Right lobe of liver (tissue), 6 donors: ENCODE measurements at regions not wholly inside any gene's neighbourhood (a gene's known extent, or its start where the extent isn't known, plus 50 kb on each side); places are given as distances from the start of the nearest gene placed in this dataset.

ENCODE experiments used
- ATAC-seq, 4 donors: fragments of 200-7000 bp; cut with Tn5 transposase; one replicate each; pipeline ENCODE4 v1.9.1; 2020; ENCODE audit warnings: mild to moderate bottlenecking in 4 of 4, moderate library complexity in 4 of 4
- DNase-seq, 3 donors: peaks; one replicate each; pipeline ENCODE4 v3.0.0-alpha.2; 2020
- H3K27ac ChIP-seq, 3 donors: fragments of 200-600 bp; one replicate each; pipeline ENCODE4 v1.8.0; 2022
- H3K27me3 ChIP-seq, 2 donors: fragments of 200-600 bp; one replicate each; pipeline ENCODE4 v1.8.0; 2022
- H3K36me3 ChIP-seq, 4 donors: fragments of 200-600 bp; sonication (generic) in 1 of 4; one replicate each; pipeline versions ENCODE4 v1.5.1 to v1.8.0; 2017 to 2022; ENCODE audit warnings: control low read depth in 1 of 4
- H3K4me1 ChIP-seq, 4 donors: fragments of 200-600 bp; sonication (generic) in 1 of 4; one replicate each; pipeline versions ENCODE4 v1.5.1 to v1.8.0; 2017 to 2022; ENCODE audit warnings: control low read depth in 1 of 4
- H3K4me3 ChIP-seq, 3 donors: fragments of 200-600 bp; one replicate each; pipeline ENCODE4 v1.8.0; 2022
- H3K9me3 ChIP-seq, 4 donors: fragments of 200-600 bp; sonication (generic) in 1 of 4; one replicate each; pipeline versions ENCODE4 v1.5.1 to v1.8.0; 2017 to 2022; ENCODE audit warnings: control low read depth in 1 of 4
- CTCF ChIP-seq, 4 donors: fragments of 200-600 bp in 3 of 4; fragments of 450-650 bp in 1 of 4; IDR thresholded peaks; one replicate each; pipeline versions ENCODE4 v1.5.1 to v1.8.0; 2016 to 2022; ENCODE audit warnings: antibody characterized with exemption in 4 of 4, mild to moderate bottlenecking in 2 of 4
- POLR2A ChIP-seq: fragments of 450-650 bp; IDR thresholded peaks from one replicate; pipeline ENCODE4 v1.6.1; 2017; ENCODE audit warnings: antibody characterized with exemption, mild to moderate bottlenecking
- WGBS: methylation state at CpG from one replicate; pipeline ENCODE4 v1.1.6; 2018; ENCODE audit warnings: low coverage, low lambda C conversion rate; ENCODE audit not compliant: insufficient coverage; ENCODE audit errors: missing lambda C conversion rate; 5-methylcytosine and 5-hydroxymethylcytosine counted together
- intact Hi-C, 2 donors: fragments of 100-400 bp; cut with DNase I; formaldehyde crosslinking; loops; one replicate each; pipeline versions ENCODE4 v1.11.2 to v1.14.1; 2022
- donor health status: DM: no; HTN: yes; CAD: no.
- donor health status: DM: no; HTN: no; CAD: no.
- donor health status: DM: no; HTN: no; CAD: no.
- donor health status: DM: no; HTN: yes; CAD: no.
- donor health status: DM: no; HTN: yes; CAD: no.

DNA sequence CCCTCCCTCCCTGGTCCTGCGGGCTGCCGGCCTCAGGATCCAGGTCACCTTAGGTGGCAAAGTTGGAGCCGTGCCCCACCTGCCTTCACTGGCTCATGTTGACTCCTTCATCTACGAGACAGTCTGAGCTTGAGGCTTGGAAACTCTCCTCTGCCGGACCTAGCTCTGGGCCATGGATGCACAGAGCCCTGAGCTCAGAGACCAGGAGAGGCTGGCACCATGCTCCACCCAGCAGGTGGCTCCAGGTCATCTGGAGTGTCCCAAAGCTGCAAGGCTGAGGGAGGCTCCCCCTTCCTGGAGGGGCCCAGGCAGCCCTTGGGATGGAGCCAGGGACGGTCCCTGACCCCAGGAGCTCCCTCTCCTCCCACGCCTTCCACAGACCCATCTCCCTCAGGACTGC is 81.3 kb downstream of the PDGFA start:
- no peak overlapping the region for H3K4me3 ChIP-seq
- ATAC-seq: peak in 3 of 4 donors; percentile 39 to 72 (median 45)
- DNase-seq: no peak

DNA sequence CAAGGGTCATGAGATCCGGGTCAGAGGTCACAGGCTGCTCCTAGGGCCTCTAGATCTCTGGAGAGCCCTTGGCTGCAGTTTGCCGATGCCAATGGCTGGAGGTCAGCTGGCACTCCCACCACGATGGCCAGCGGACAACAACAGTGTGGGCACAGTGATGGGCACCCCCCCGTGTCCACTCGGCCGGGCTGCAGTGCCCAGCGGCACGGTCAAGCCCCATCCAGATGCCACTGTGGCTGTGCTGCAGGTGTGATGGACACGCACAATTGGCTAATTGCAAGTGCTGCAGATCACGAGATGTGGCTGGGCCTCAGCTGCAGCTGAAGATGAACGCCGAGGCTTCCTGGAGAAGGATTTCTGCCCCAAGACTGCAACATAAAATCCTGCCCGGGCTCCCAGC is 80.7 kb downstream of the PDGFA start:
- no peak for ATAC-seq
- no peaks in the 10 kb centered on the region for H3K4me1 ChIP-seq
- no peaks in the 10 kb centered on the region for H3K9me3 ChIP-seq
- no peaks in the 10 kb centered on the region for H3K36me3 ChIP-seq
- DNase-seq: no peak
- no CpG with 5 or more reads among the region's 14 CpGs for WGBS
- TF ChIP-seq CTCF (IDR thresholded peaks at IDR 0.05): no peak
- TF ChIP-seq POLR2A: no peak
- no peak overlapping the region for H3K27ac ChIP-seq
- intact Hi-C loops: no loop called here
- H3K27me3 ChIP-seq: no peaks in the 10 kb centered on the region
- H3K4me3 ChIP-seq: no peak overlapping the region

More for the DNA sequence above, 81.3 kb downstream of the PDGFA start:
- peak in 1 of 4 donors; percentile 8 for TF ChIP-seq CTCF (IDR thresholded peaks at IDR 0.05)
- no peak for TF ChIP-seq POLR2A
- WGBS: 73% methylated on average over 2 of the region's 7 CpGs
- Histone ChIP-seq H3K27me3 (no peaks in the 10 kb centered on the region), H3K36me3 (no peaks in the 10 kb centered on the region), H3K4me1 (no peaks in the 10 kb centered on the region), H3K9me3 (no peaks in the 10 kb centered on the region), H3K27ac (no peak overlapping the region)
- intact Hi-C loops: no loop called here

DNA sequence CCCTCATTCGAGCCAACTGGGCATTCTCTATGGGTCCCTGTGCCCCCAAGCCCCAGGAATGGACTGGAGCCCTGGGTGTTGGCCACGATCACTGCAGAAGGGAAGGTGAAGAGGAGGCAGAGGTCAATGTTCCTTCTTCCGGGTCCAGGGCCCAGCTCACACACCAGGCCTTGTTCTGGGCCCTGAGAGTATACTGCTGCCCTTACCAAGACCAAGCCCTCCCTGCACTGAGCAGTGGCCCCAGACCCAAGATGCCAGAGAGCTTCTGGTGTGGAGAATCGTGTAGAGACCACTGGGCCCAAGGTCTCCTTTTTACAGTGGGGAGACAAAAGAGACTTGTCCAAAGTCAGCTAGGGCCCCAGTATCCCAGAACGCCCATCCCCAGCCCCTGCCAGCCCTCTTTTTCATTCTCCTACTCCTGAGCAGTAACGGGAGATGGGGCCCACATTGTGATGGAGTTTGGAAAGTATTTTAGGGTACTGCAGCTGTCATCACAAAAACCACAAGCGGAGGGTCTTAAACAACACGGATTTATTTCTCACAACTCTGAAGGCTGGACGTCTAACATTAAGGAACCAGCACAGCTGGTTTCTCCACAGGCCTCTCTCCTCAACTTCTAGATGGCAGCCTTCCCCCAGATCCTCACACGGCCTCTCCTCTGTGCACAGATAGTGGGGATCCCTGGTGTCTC is 79.4 kb downstream of the PDGFA start:
- Histone ChIP-seq H3K4me1 (no peaks in the 10 kb centered on the region), H3K4me3 (no peak overlapping the region), H3K36me3 (no peaks in the 10 kb centered on the region), H3K27ac (no peak overlapping the region), H3K9me3 (no peaks in the 10 kb centered on the region), H3K27me3 (no peaks in the 10 kb centered on the region)
- ATAC-seq (no peak), DNase-seq (no peak)
- WGBS: 82% methylated on average over 6 of the region's 10 CpGs
- TF ChIP-seq CTCF (IDR thresholded peaks at IDR 0.05) (no peak), POLR2A (no peak)
- intact Hi-C loops: no loop called here

DNA sequence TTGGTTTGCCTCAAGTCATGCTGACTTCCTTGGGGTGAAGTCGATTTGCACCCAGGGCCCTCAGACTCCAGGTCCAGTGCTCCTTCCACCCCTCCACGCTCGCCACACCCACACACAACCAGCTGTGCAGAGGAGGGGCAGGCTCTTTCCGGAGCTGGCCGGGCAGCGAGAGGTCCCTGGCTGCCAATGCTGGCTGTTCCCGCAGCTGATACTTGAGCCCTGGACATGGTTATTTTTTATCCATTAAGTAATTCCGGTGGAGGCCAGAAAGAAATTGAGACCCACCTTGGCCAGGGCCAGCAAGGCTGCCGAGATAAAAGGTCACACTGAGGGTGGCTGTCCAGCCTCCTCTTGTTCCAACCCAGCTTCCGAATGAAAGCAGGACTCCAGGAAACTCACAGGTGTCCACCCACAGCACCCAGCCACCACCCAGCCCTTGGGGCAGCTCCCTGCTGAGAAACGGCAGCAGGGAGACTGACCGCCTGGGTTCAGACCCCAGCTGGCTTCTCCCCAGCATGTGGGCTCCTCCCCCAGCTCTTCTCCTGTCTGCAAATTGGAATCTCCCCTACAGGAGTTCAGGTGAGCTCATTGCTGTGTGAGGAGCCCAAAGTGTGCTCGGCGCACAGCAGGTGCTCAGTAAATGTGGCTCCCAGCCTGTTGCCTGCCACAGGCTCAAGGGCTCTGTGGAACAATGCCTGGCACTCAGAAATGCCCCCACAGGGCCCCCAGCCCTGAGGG is 77.8 kb downstream of the PDGFA start:
- H3K27me3 ChIP-seq: no peaks in the 10 kb centered on the region
- no peak overlapping the region for H3K27ac ChIP-seq
- H3K4me1 ChIP-seq: no peaks in the 10 kb centered on the region
- no peaks in the 10 kb centered on the region for H3K36me3 ChIP-seq
- H3K4me3 ChIP-seq: no peak overlapping the region
- intact Hi-C loops: no loop called here
- DNase-seq: no peak
- no peaks in the 10 kb centered on the region for H3K9me3 ChIP-seq
- no peak for ATAC-seq
- no peak for TF ChIP-seq POLR2A
- no peak for TF ChIP-seq CTCF (IDR thresholded peaks at IDR 0.05)
- WGBS: 100% methylated on average over 2 of the region's 14 CpGs
